Colonic mucosa (tissue), 4 donors: ENCODE measurements at regions not wholly inside any gene's neighbourhood (a gene's known extent, or its start where the extent isn't known, plus 50 kb on each side); places are given as distances from the start of the nearest gene placed in this dataset.

ENCODE experiments used
- DNase-seq: peaks from one replicate; pipeline ENCODE4 v3.0.0-alpha.2; 2020
- H3K27ac ChIP-seq: fragments of 200-600 bp; one replicate; pipeline ENCODE4 v1.8.0; 2021
- H3K27me3 ChIP-seq: fragments of 200-600 bp; one replicate; pipeline ENCODE4 v1.8.0; 2021
- H3K36me3 ChIP-seq: fragments of 200-600 bp; one replicate; pipeline ENCODE4 v1.8.0; 2021
- H3K4me1 ChIP-seq: fragments of 200-600 bp; one replicate; pipeline ENCODE4 v1.8.0; 2021; ENCODE audit warnings: mild to moderate bottlenecking
- H3K4me3 ChIP-seq: fragments of 200-600 bp; one replicate; pipeline ENCODE4 v1.8.0; 2021
- H3K9ac ChIP-seq, 2 donors: one replicate each; pipeline ENCODE4 v1.7.0; 2013; ENCODE audit warnings: control low read depth in 2 of 2, low read depth in 2 of 2, low read length in 2 of 2
- H3K9me3 ChIP-seq: fragments of 200-600 bp; one replicate; pipeline ENCODE4 v1.8.0; 2021
- intact Hi-C: fragments of 100-400 bp; cut with DNase I; formaldehyde crosslinking; loops from one replicate; pipeline ENCODE4 v1.14.1; 2022
- TF ChIP-seq, protein P1 (sequence below): fragments of 200-600 bp; IDR thresholded peaks from one replicate; pipeline ENCODE4 v1.8.0; 2022; ENCODE audit warnings: antibody characterized with exemption, mild to moderate bottlenecking
- donor health status: healthy.
- donor health status: DM: no; HTN: no; CAD: no.
- donor health status: DM: no; HTN: no; CAD: no.

DNA sequence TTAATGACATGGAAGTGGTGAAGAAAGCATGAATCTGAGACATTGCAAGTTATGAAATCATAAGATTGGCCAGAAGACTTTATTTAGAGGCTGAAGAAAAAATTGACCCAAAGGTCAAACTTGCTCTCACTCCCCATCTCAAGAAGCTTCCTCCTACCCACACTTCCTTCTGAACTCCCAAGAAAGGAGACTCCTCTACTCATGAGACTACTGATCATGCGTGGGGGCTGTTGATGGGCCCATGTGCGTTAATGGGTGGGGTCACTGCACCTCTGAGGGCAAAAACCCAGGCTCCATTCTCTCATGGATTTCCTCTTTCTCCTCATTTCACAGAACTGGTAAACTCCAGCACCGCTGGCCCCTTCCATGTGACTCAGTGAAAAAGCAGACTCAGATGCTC is 470.6 kb upstream of the ARID1B start:
- TF ChIP-seq, protein P1, sequence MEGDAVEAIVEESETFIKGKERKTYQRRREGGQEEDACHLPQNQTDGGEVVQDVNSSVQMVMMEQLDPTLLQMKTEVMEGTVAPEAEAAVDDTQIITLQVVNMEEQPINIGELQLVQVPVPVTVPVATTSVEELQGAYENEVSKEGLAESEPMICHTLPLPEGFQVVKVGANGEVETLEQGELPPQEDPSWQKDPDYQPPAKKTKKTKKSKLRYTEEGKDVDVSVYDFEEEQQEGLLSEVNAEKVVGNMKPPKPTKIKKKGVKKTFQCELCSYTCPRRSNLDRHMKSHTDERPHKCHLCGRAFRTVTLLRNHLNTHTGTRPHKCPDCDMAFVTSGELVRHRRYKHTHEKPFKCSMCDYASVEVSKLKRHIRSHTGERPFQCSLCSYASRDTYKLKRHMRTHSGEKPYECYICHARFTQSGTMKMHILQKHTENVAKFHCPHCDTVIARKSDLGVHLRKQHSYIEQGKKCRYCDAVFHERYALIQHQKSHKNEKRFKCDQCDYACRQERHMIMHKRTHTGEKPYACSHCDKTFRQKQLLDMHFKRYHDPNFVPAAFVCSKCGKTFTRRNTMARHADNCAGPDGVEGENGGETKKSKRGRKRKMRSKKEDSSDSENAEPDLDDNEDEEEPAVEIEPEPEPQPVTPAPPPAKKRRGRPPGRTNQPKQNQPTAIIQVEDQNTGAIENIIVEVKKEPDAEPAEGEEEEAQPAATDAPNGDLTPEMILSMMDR, result no peak
- intact Hi-C loops, result no loop called here
- Histone ChIP-seq H3K9ac (no peak overlapping the region), H3K4me3 (no peak overlapping the region), H3K9me3 (no peaks in the 10 kb centered on the region), H3K27me3 (no peaks in the 10 kb centered on the region), H3K36me3 (no peaks in the 10 kb centered on the region), H3K27ac (no peak overlapping the region), H3K4me1 (no peaks in the 10 kb centered on the region)
- no peak for DNase-seq

DNA sequence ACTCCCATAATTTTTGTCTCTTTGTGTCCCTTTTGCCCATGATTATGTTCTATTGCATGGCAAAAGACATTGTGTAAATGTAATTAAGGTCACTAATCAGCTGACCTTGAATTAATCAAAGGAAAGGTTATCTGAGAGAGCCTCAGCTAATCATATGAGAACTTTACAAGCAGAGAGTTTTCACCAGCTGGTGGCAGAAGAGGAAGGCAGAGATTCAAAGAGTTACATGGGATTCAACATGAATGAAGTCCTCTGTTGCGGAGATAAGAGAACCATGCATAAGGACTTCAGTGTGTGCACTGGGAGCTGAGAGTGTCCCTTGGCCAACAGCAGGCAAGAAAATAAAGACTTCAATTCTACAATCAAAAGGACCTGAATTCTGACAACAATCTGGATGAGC is 494.1 kb upstream of the ARID1B start:
- no peak for DNase-seq
- Histone ChIP-seq H3K4me3 (no peak overlapping the region), H3K36me3 (no peaks in the 10 kb centered on the region), H3K9ac (no peak overlapping the region), H3K9me3 (no peaks in the 10 kb centered on the region), H3K27me3 (no peaks in the 10 kb centered on the region), H3K4me1 (no peaks in the 10 kb centered on the region), H3K27ac (no peak overlapping the region)
- intact Hi-C loops, result no loop called here
- TF ChIP-seq, protein P1, result no peak

DNA sequence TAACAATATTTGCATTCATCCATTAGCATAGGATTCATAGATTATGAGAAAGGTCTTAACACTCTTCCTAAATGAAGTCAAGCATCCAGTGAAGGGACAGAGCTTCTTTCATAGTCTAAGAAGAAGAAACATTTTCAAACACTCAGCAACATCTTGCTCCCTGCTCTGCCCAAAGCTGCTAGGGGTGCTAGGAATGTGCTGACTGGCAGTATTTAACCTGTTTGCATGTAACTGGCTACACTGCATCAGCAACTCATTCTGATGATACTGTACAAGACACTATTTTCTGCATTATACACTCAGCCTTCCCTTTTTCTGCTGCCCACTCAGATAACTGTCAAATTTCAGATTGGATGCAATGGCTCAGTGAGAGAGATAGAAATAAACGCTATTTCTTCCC is 495.1 kb upstream of the ARID1B start:
- Histone ChIP-seq H3K27me3 (no peaks in the 10 kb centered on the region), H3K9ac (no peak overlapping the region), H3K9me3 (no peaks in the 10 kb centered on the region), H3K27ac (no peak overlapping the region), H3K4me3 (no peak overlapping the region), H3K36me3 (no peaks in the 10 kb centered on the region), H3K4me1 (no peaks in the 10 kb centered on the region)
- TF ChIP-seq, protein P1, result no peak
- intact Hi-C loops, result no loop called here
- DNase-seq, result no peak

DNA sequence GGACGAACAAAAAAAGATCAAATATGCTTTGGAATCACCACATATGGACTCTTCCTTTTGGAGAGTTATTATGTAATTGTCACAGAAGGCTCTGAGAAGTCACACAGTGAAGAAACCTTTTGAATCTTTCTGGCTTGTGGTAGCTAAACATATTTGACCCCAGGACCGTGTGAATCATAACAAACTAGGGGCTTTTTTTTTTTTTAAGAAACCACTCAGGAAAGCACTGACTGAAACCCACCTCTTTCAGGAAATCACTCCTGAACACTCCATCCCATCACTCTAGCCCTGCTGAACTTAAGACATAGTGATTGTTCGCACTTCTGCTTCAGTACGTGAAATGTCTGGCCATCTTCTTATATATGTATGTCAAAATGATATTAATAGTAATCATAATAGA is 495.9 kb upstream of the ARID1B start:
- Histone ChIP-seq H3K27me3 (no peaks in the 10 kb centered on the region), H3K4me1 (no peaks in the 10 kb centered on the region), H3K36me3 (no peaks in the 10 kb centered on the region), H3K9ac (no peak overlapping the region), H3K27ac (no peak overlapping the region), H3K4me3 (no peak overlapping the region), H3K9me3 (no peaks in the 10 kb centered on the region)
- TF ChIP-seq, protein P1, result no peak
- no peak for DNase-seq
- intact Hi-C loops, result no loop called here

DNA sequence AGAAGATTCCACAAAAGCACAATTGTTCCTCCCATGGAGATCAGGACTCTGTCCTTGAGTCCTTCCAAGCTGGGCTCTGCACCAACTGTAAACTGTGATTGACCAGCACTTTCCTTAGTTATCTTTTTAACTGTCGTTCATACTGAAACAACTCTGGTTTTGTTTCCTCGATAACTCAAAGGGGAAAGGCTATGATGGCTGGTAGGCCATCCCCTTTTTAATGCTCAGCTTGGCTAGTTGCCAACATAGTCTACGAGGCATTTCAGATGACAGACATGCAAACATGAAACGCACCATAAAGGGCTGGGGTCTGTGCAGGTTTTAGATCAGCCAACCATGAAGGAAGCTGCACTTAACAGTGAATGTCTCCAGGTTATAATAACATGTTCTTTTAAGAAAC is 497.1 kb upstream of the ARID1B start:
- intact Hi-C loops, result no loop called here
- no peak overlapping the region for H3K27ac ChIP-seq
- H3K27me3 ChIP-seq, result no peaks in the 10 kb centered on the region
- H3K4me1 ChIP-seq, result no peaks in the 10 kb centered on the region
- H3K9ac ChIP-seq, result no peak overlapping the region
- no peaks in the 10 kb centered on the region for H3K9me3 ChIP-seq
- H3K36me3 ChIP-seq, result no peaks in the 10 kb centered on the region
- TF ChIP-seq, protein P1, result no peak
- no peak overlapping the region for H3K4me3 ChIP-seq
- DNase-seq, result no peak
